Psoas muscle (tissue), 7 donors: ENCODE measurements at regions not wholly inside any gene's neighbourhood (a gene's known extent, or its start where the extent isn't known, plus 50 kb on each side); places are given as distances from the start of the nearest gene placed in this dataset.
A peak's percentile ranks its signal among the peaks of the same experiment; 100 is the strongest.

Experiments used
- ATAC-seq, 4 donors: fragments of 200-7000 bp; cut with Tn5 transposase; one replicate each; pipeline ENCODE4 v1.9.1; 2020; ENCODE audit warnings: moderate library complexity in 3 of 4, mild to moderate bottlenecking in 2 of 4
- DNase-seq, 2 donors: peaks; one replicate each; pipeline ENCODE4 v3.0.0-alpha.2; 2020
- H3K27ac ChIP-seq: fragments of 200-600 bp; one replicate; pipeline ENCODE4 v1.8.0; 2022
- H3K27me3 ChIP-seq, 3 donors: fragments of 200-600 bp in 1 of 3; one replicate each; pipeline versions ENCODE4 v1.6.1 to v1.8.0; 2013 to 2022; ENCODE audit warnings: low read length in 2 of 3, mild to moderate bottlenecking in 2 of 3, moderate library complexity in 1 of 3; ENCODE audit not compliant: insufficient read depth in 3 of 3
- H3K36me3 ChIP-seq, 2 donors: fragments of 200-600 bp in 1 of 2; one replicate each; pipeline versions ENCODE4 v1.6.1 to v1.8.0; 2013 to 2022; ENCODE audit warnings: low read depth in 1 of 2, mild to moderate bottlenecking in 1 of 2, moderate library complexity in 1 of 2; ENCODE audit not compliant: insufficient read depth in 1 of 2
- H3K4me1 ChIP-seq: fragments of 200-600 bp; one replicate; pipeline ENCODE4 v1.8.0; 2022
- H3K4me3 ChIP-seq: fragments of 200-600 bp; one replicate; pipeline ENCODE4 v1.8.0; 2022; ENCODE audit warnings: mild to moderate bottlenecking
- H3K9me3 ChIP-seq: fragments of 200-600 bp; one replicate; pipeline ENCODE4 v1.8.0; 2022
- CTCF ChIP-seq: fragments of 200-600 bp; IDR thresholded peaks from one replicate; pipeline ENCODE4 v1.8.0; 2022; ENCODE audit warnings: antibody characterized with exemption
- WGBS, 3 donors: extraction: QIAGEN DNeasy Blood & Tissue Kit; methylation state at CpG; one replicate each; pipeline versions ENCODE4 v1.1.6 to v1.1.7; 2013; 5-methylcytosine and 5-hydroxymethylcytosine counted together
- intact Hi-C, 2 donors: fragments of 100-400 bp; cut with DNase I; formaldehyde crosslinking; loops; one replicate each; pipeline versions ENCODE4 v1.11.0 to v1.14.2; 2022
- donor health status: healthy with polysubstance abuse.
- donor health status: DM: no; HTN: no; CAD: no; lungs with moderate emphysema.
- donor health status: Bipolar disorder and iron deficiency.
- donor health status: healthy.
- donor health status: DM: yes; HTN: yes; CAD: no.
- donor health status: DM: no; HTN: no; CAD: no.
- donor health status: DM: yes; HTN: yes; CAD: no.

GRCh38 chr12:97903356-97903755 lies 440.8 kb downstream of the RMST start:
- DNase-seq (no peak), ATAC-seq (no peak)
- 65 to 80% (median 78%) methylated on average over 4 of the region's 4 CpGs for WGBS, 3 donors
- H3K27ac ChIP-seq = no peak overlapping the region
- H3K4me3 ChIP-seq = no peak overlapping the region
- intact Hi-C loops = no loop called here
- H3K4me1 ChIP-seq = no peaks in the 10 kb centered on the region
- TF ChIP-seq CTCF = no peak
- no peaks in the 10 kb centered on the region for H3K36me3 ChIP-seq
- no peaks in the 10 kb centered on the region for H3K27me3 ChIP-seq
- H3K9me3 ChIP-seq = no peaks in the 10 kb centered on the region

- no peaks in the 10 kb centered on the region for H3K4me1 ChIP-seq
- ATAC-seq = no peak
These were observed 444.9 kb downstream of the RMST start for GRCh38 chr12:97907504-97907903.

GRCh38 chr12:97910559-97910958 lies 448.0 kb downstream of the RMST start:
- no peaks in the 10 kb centered on the region for H3K36me3 ChIP-seq
- no peak for TF ChIP-seq CTCF
- WGBS, 3 donors = 84 to 89% (median 85%) methylated on average over 3 of the region's 3 CpGs
- no peak overlapping the region for H3K4me3 ChIP-seq
- intact Hi-C loops = no loop called here
- H3K9me3 ChIP-seq = no peaks in the 10 kb centered on the region
- ATAC-seq (no peak), DNase-seq (no peak)
- no peak overlapping the region for H3K27ac ChIP-seq
- H3K4me1 ChIP-seq = no peaks in the 10 kb centered on the region
- H3K27me3 ChIP-seq = no peaks in the 10 kb centered on the region

More at GRCh38 chr12:97907504-97907903, 444.9 kb downstream of the RMST start:
- no peak for DNase-seq
- H3K36me3 ChIP-seq = no peaks in the 10 kb centered on the region
- no peak for TF ChIP-seq CTCF
- intact Hi-C loops = no loop called here
- no peak overlapping the region for H3K4me3 ChIP-seq
- H3K27ac ChIP-seq = no peak overlapping the region
- H3K9me3 ChIP-seq = no peaks in the 10 kb centered on the region
- H3K27me3 ChIP-seq = no peaks in the 10 kb centered on the region

GRCh38 chr12:97912943-97913342 lies 450.3 kb downstream of the RMST start:
- Histone ChIP-seq H3K4me1 (no peaks in the 10 kb centered on the region), H3K36me3 (no peaks in the 10 kb centered on the region), H3K4me3 (no peak overlapping the region), H3K9me3 (no peaks in the 10 kb centered on the region), H3K27me3 (no peaks in the 10 kb centered on the region), H3K27ac (no peak overlapping the region)
- intact Hi-C loops = no loop called here
- ATAC-seq (no peak), DNase-seq (peak in 1 of 2 donors; percentile 34)
- 61 to 74% (median 65%) methylated on average over 2 of the region's 2 CpGs for WGBS, 3 donors
- TF ChIP-seq CTCF = no peak

GRCh38 chr12:97921979-97922722 lies 459.5 kb downstream of the RMST start:
- ATAC-seq (peak in 2 of 4 donors; percentile 61 to 64), DNase-seq (no peak)
- no peaks in the 10 kb centered on the region for H3K27me3 ChIP-seq
- no peak overlapping the region for H3K27ac ChIP-seq
- no peaks in the 10 kb centered on the region for H3K9me3 ChIP-seq
- no peaks in the 10 kb centered on the region for H3K4me1 ChIP-seq
- intact Hi-C loops = no loop called here
- WGBS, 3 donors = 55 to 63% (median 56%) methylated on average over 1 of the region's 1 CpG
- H3K4me3 ChIP-seq = no peak overlapping the region
- no peaks in the 10 kb centered on the region for H3K36me3 ChIP-seq
- TF ChIP-seq CTCF = no peak
